ENCODE measurements at regions not wholly inside any gene's neighbourhood (a gene's known extent, or its start where the extent isn't known, plus 50 kb on each side); places are given as distances from the start of the nearest gene placed in this dataset.

DNA sequence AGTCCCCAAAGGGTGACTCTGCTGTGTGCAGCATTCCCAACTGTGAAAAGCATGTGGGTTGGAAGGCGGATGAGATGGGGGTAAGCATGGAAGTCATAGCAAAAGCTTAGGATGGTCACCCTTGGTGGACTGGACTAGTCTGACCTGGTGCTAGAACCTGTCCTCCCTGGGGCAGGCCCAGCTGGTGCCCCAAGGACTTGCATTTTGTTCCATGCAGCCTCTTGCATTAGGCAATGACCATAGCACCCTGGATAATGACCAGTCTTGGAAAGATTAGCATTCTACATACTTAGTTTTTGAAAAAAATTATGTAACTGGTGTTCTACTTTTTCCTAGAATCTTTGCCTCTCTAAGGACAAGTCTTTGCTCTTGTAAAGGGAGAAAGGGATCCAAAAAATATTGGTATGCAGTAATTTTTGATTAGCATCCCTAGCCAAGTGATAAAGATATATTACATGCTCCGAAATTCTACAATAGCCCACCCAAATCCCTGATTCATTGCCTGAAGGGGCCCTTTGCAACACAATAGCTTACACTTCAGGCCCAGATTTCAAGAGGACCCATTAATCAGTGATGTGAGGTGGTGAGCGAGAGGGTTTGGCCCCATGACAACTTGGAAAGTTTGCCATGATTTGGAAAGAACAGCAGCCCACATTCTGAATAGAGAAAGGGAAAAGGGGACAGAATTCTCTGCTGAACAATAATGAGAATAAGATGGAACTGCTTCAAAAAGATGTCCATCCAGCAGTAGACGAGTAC, 93.3 kb upstream of the CD180 start:
- H3K4me3 ChIP-seq (ENCODE audit: low read depth in 1 of 2, low read length in 2 of 2), result no peak overlapping the region
- H3K9ac ChIP-seq (ENCODE audit: low read length), result no peak overlapping the region
- H3K4me1 ChIP-seq (ENCODE audit: insufficient read depth, low read length), result peaks cover 64% of the 10 kb centered on the region
- no peaks in the 10 kb centered on the region for H3K9me3 ChIP-seq (ENCODE audit: low read length)
- H3K27ac ChIP-seq (ENCODE audit: low read depth, low read length), result peak overlapping the region; percentile 36
- no peaks in the 10 kb centered on the region for H3K36me3 ChIP-seq (ENCODE audit: insufficient read depth, low read length)
- H3K27me3 ChIP-seq (ENCODE audit: control insufficient read depth in 1 of 2, insufficient read depth in 2 of 2, low read length in 2 of 2), result no peaks in the 10 kb centered on the region

DNA sequence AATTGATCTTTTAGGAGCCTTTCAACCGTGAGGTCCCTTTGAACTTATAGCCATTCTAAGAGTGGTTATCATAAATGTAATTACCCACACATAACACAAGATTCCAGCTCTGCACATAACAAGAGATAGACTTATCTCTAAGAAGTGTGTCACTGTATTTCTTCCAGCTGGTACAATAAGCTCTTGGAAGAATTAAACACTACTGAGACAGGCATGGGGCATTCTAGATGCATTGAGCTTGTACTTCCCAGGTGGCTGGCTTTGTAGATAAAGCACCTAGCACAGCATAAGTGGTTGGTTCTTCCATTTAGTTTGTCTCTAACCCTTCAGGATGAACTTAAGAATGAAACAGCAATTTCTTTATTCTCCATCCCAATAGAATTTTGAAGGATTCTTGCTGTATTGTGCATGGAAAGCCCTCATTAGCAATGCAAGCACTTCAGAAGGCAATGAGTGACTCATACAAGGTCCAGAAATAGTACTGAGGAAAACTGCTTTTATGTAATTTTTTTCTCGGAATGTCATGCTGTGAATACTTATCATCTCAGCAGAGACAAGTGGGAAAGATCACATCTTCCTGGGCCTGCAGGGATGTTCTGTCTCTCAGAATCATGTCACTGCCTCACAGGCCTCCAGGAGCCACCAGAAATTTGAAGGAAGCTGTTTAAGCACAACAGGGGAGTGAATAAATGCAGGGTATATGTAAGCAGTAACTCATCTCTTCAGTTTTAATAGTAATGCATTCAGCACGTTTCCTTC, 91.1 kb upstream of the CD180 start:
- H3K4me3 ChIP-seq (ENCODE audit: low read depth in 1 of 2, low read length in 2 of 2), result no peak overlapping the region
- H3K27me3 ChIP-seq (ENCODE audit: control insufficient read depth in 1 of 2, insufficient read depth in 2 of 2, low read length in 2 of 2), result no peaks in the 10 kb centered on the region
- H3K36me3 ChIP-seq (ENCODE audit: insufficient read depth, low read length), result no peaks in the 10 kb centered on the region
- no peak overlapping the region for H3K27ac ChIP-seq (ENCODE audit: low read depth, low read length)
- peaks cover 53% of the 10 kb centered on the region for H3K4me1 ChIP-seq (ENCODE audit: insufficient read depth, low read length)
- H3K9ac ChIP-seq (ENCODE audit: low read length), result no peak overlapping the region
- H3K9me3 ChIP-seq (ENCODE audit: low read length), result no peaks in the 10 kb centered on the region

DNA sequence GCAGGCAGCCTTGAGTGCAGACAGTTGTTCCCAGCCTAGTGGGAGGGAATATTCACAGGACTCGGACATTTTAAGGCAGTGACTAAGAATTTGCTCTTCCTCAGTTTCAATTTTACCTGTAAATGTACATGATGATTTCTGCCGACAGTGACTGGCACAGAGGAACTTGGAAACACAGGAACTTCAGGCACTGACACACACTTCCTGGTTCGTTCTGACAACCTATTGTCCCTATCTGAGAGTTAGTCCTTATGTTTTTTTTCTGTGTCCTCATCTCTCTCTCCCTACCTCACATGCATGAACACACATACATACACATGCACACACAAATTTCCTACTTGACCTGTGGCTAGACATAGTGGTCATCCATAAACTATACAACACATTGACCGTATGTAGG, 89.4 kb upstream of the CD180 start:
- H3K9ac ChIP-seq (ENCODE audit: low read length), result no peak overlapping the region
- peaks cover 36% of the 10 kb centered on the region for H3K4me1 ChIP-seq (ENCODE audit: insufficient read depth, low read length)
- H3K27me3 ChIP-seq (ENCODE audit: control insufficient read depth in 1 of 2, insufficient read depth in 2 of 2, low read length in 2 of 2), result no peaks in the 10 kb centered on the region
- no peaks in the 10 kb centered on the region for H3K36me3 ChIP-seq (ENCODE audit: insufficient read depth, low read length)
- H3K4me3 ChIP-seq (ENCODE audit: low read depth in 1 of 2, low read length in 2 of 2), result no peak overlapping the region
- H3K27ac ChIP-seq (ENCODE audit: low read depth, low read length), result no peak overlapping the region
- H3K9me3 ChIP-seq (ENCODE audit: low read length), result no peaks in the 10 kb centered on the region

DNA sequence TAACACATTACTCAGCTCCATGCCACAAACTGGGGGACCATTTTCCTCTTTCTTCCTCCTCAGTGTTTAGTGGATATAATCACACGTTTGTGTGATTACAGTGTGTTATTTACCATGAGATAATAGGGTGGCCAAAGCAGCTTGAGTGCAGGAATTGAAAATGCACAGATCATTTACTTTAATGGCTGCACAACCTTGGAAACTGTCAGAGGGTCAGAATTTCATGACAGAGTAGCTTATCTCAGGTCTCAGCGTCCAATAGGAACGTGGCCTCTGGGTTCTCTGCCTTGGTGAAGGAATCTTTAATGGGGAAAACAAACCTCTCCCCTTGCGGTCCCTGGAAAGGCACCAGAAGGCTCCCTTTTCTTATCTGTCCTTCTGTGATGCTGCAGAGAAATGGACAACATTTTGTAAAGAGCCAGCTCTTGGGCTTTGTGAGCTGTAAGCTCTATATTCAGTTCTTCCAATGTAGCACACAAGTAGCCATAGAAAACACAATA, 87.4 kb upstream of the CD180 start:
- H3K9ac ChIP-seq (ENCODE audit: low read length), result no peak overlapping the region

DNA sequence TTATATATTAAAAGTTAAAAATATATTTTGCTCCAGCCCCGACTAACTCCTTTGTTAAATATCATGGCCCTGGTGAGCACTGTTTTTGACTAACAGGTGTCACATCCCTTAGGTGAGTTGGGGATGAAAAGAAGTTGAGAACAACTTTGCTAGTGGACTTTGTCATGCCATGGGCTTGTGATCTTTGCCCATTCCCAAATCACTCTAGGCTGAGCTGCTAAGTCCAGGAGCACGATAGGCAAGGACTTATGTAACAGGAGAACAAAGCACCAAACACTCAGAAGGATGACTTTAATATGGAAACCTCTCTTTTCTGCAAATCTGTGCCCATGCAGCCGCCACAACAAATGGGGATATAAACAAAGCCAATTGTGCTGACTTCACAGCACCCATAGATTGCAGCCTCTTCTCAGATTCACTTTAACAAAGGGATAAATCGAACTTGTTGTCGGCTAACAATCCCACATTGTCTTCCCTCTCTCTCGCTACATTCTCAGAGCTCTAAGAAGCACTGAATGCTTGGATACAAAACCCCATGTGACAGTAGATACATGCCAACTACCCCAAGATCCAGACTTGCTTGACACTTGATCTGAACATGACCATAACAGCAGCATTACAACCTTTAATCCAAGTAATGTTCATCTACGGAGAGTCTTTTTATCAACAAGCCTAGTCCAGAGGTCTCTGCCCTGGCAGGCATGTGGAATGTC, 86.8 kb upstream of the CD180 start:
- Histone ChIP-seq H3K9me3 (ENCODE audit: low read length) (no peaks in the 10 kb centered on the region), H3K27ac (ENCODE audit: low read depth, low read length) (no peak overlapping the region), H3K27me3 (ENCODE audit: control insufficient read depth in 1 of 2, insufficient read depth in 2 of 2, low read length in 2 of 2) (no peaks in the 10 kb centered on the region), H3K4me3 (ENCODE audit: low read depth in 1 of 2, low read length in 2 of 2) (no peak overlapping the region), H3K4me1 (ENCODE audit: insufficient read depth, low read length) (peaks cover 11% of the 10 kb centered on the region), H3K9ac (ENCODE audit: low read length) (no peak overlapping the region), H3K36me3 (ENCODE audit: insufficient read depth, low read length) (no peaks in the 10 kb centered on the region)

More for the DNA sequence above, 87.4 kb upstream of the CD180 start:
- no peak overlapping the region for H3K4me3 ChIP-seq (ENCODE audit: low read depth in 1 of 2, low read length in 2 of 2)
- no peaks in the 10 kb centered on the region for H3K27me3 ChIP-seq (ENCODE audit: control insufficient read depth in 1 of 2, insufficient read depth in 2 of 2, low read length in 2 of 2)
- H3K4me1 ChIP-seq (ENCODE audit: insufficient read depth, low read length), result peaks cover 16% of the 10 kb centered on the region
- no peaks in the 10 kb centered on the region for H3K36me3 ChIP-seq (ENCODE audit: insufficient read depth, low read length)
- no peaks in the 10 kb centered on the region for H3K9me3 ChIP-seq (ENCODE audit: low read length)
- no peak overlapping the region for H3K27ac ChIP-seq (ENCODE audit: low read depth, low read length)

DNA sequence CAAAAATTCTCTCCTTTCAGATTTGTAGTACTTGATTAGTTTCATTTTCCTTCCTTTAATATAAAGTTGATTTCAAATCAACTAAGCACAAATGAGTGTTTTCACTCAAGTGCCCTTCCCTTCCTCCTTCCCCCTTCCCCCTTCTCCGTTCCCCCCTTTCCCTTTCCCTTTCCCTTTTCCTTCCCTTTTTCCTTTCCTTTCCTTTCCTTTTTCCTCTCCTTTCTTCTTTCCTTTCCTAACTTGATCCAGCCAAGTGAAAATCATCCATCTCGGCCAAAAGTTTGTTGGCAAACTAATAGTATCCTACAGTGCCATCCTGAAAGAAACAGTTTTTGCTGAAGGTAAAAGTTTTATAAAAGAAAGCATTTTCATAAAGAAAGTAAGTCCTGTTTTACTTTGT, 85.3 kb upstream of the CD180 start:
- no peak overlapping the region for H3K27ac ChIP-seq (ENCODE audit: low read depth, low read length)
- no peak overlapping the region for H3K9ac ChIP-seq (ENCODE audit: low read length)
- no peaks in the 10 kb centered on the region for H3K27me3 ChIP-seq (ENCODE audit: control insufficient read depth in 1 of 2, insufficient read depth in 2 of 2, low read length in 2 of 2)
- no peak overlapping the region for H3K4me3 ChIP-seq (ENCODE audit: low read depth in 1 of 2, low read length in 2 of 2)
- no peaks in the 10 kb centered on the region for H3K9me3 ChIP-seq (ENCODE audit: low read length)
- H3K4me1 ChIP-seq (ENCODE audit: insufficient read depth, low read length), result no peaks in the 10 kb centered on the region
- H3K36me3 ChIP-seq (ENCODE audit: insufficient read depth, low read length), result no peaks in the 10 kb centered on the region

DNA sequence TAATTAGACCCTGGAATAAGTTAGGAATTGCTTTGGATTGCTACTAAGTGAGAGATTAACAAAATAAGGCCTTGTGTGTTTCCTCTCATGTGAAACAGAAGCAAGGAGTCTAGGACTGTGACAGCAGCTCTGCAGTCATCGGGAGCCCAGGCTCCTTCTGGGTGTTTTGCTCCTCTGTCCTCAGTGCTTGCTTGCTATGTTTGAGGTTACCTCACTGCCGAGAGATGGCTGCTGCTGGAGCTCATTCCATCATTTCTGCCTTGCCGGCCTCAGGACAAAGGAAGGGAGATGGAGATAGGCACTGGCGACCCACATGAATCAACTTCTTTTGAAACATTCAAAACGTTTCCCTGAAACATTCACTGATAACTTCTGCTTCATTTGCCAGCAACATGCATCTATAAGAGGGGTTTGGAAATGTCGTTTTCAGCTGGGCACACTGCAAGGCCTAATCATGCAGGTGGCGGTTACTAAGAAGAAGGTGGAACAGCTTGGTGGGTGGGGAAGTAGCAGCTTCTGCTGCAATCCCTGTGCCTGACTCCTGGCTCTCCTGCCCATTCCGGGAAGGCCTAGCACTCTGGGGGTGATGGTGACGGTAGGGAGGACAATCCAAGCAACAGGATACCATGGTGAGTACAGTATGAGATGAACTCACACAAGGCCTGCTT, 77.2 kb upstream of the CD180 start:
- H3K27me3 ChIP-seq (ENCODE audit: control insufficient read depth in 1 of 2, insufficient read depth in 2 of 2, low read length in 2 of 2), result no peaks in the 10 kb centered on the region
- H3K36me3 ChIP-seq (ENCODE audit: insufficient read depth, low read length), result no peaks in the 10 kb centered on the region
- H3K9me3 ChIP-seq (ENCODE audit: low read length), result no peaks in the 10 kb centered on the region
- H3K27ac ChIP-seq (ENCODE audit: low read depth, low read length), result no peak overlapping the region
- no peak overlapping the region for H3K4me3 ChIP-seq (ENCODE audit: low read depth in 1 of 2, low read length in 2 of 2)
- H3K9ac ChIP-seq (ENCODE audit: low read length), result no peak overlapping the region
- peaks cover 40% of the 10 kb centered on the region for H3K4me1 ChIP-seq (ENCODE audit: insufficient read depth, low read length)

DNA sequence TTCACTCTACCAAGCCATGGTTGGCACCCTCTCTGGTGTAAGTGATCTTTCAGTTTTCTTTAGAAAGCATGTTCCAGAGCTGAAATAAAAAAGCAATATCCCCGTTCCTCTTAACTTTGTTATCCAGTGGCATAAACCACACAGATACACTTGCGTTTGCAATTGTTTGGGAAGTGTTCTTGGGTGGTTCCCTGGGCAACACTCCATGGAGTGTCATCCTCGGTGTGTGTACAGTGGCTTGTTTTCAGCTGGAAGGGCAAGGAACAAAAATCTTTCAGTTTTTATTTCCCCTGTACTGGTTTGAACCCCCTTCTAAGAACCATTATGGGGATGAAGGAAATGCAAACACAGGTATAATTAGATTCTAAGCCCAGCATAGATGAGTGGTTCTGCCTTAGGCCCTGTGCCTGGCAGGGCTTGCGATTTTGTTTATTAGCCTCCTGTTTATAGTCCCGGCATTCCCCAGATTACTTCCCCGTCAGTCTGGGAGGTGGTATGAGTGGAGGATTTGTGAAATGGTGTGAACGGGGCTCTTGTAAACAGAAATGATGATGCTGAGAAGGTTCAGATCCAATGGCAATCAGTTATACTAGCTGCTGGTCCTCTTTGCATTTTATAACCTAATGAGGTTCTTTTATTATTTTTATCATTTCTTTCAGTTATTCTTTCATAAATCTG, 76.0 kb upstream of the CD180 start:
- Histone ChIP-seq H3K27ac (ENCODE audit: low read depth, low read length) (peak overlapping the region; percentile 69), H3K36me3 (ENCODE audit: insufficient read depth, low read length) (no peaks in the 10 kb centered on the region), H3K9ac (ENCODE audit: low read length) (no peak overlapping the region), H3K4me1 (ENCODE audit: insufficient read depth, low read length) (peaks cover 50% of the 10 kb centered on the region), H3K9me3 (ENCODE audit: low read length) (no peaks in the 10 kb centered on the region), H3K27me3 (ENCODE audit: control insufficient read depth in 1 of 2, insufficient read depth in 2 of 2, low read length in 2 of 2) (no peaks in the 10 kb centered on the region), H3K4me3 (ENCODE audit: low read depth in 1 of 2, low read length in 2 of 2) (no peak overlapping the region)

DNA sequence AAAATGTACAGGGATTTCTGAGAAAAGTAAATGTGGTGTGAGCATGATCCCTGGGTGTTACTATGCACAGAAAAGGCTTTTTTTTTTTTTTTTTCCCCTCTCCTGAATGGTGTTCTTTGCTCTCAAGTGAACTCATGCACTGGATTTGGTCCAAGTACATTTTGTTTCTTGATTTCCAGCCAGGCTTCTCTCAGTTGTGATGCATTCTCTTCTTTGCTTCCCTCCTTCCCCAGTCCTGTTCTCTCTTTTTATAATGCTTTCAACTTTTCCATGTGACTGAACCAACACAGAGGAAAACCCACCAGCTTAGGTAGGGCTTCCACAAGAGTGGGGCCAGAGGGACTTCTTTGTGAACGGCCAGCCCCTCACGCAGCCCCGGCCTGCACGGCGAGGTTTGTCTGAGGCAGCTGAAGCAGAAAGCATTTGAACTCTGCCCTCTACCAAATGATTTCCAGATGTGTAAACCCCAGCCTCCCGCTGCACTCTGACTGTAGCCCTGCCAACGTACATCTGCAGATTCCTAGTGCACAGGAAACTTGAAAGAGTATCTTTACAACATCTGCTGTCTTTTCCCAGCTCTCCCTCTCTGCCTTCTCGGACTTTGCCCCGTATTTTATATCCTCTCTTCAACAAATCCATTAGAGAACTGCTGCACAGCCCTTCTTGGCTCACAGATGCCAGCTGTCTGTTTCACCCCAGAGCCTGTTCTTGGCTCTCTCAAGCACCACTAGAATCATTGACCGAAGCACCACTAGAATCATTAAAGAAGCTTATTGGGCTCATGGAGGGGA, 71.8 kb upstream of the CD180 start:
- H3K9me3 ChIP-seq (ENCODE audit: low read length), result no peaks in the 10 kb centered on the region
- H3K4me1 ChIP-seq (ENCODE audit: insufficient read depth, low read length), result peaks cover 65% of the 10 kb centered on the region
- no peaks in the 10 kb centered on the region for H3K27me3 ChIP-seq (ENCODE audit: control insufficient read depth in 1 of 2, insufficient read depth in 2 of 2, low read length in 2 of 2)
- H3K36me3 ChIP-seq (ENCODE audit: insufficient read depth, low read length), result no peaks in the 10 kb centered on the region
- H3K27ac ChIP-seq (ENCODE audit: low read depth, low read length), result peak overlapping the region; percentile 95
- peak overlapping the region in 1 of 2 donors; percentile 36 for H3K4me3 ChIP-seq (ENCODE audit: low read depth in 1 of 2, low read length in 2 of 2)
- no peak overlapping the region for H3K9ac ChIP-seq (ENCODE audit: low read length)

DNA sequence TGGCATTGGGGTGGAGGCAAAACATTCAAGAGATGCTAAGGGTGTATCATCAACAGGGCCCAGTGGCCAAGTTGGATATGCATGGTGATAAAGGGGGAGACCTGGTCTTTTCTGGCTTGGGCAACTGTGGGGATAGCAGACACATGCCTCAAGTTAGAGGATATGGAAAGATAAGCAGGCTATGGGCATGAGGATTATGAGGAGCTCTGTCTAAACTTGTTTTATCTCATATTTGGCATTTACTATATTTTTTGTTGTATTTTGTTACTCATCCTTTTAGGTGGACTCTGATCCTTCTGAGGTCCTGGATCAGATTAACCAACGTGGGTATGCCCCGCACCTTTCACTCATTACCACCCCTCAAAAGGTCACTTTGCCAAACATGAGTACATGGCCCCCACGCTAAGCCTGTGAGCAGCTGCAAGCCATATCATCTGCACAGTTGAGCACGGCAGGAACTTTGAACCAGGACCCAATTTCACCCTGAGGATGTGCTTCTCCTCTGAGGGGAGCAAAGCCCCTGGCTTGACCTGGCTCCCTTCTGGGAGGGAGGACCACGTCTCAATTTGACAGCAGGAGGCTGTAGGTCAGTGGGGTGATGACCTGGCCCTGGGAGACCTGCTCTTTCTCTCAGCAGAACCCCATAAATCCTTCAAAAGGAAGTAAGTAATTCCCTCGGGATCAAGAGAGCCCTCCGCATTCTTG, 71.1 kb upstream of the CD180 start:
- Histone ChIP-seq H3K4me1 (ENCODE audit: insufficient read depth, low read length) (peaks cover 59% of the 10 kb centered on the region), H3K27ac (ENCODE audit: low read depth, low read length) (peak overlapping the region; percentile 95), H3K9me3 (ENCODE audit: low read length) (no peaks in the 10 kb centered on the region), H3K36me3 (ENCODE audit: insufficient read depth, low read length) (no peaks in the 10 kb centered on the region), H3K4me3 (ENCODE audit: low read depth in 1 of 2, low read length in 2 of 2) (no peak overlapping the region), H3K27me3 (ENCODE audit: control insufficient read depth in 1 of 2, insufficient read depth in 2 of 2, low read length in 2 of 2) (no peaks in the 10 kb centered on the region), H3K9ac (ENCODE audit: low read length) (no peak overlapping the region)

All from muscle layer of colon (tissue), 2 donors.